ENCODE measurements at regions not wholly inside any gene's neighbourhood (a gene's known extent, or its start where the extent isn't known, plus 50 kb on each side); places are given as distances from the start of the nearest gene placed in this dataset.

- TF ChIP-seq, protein P1, sequence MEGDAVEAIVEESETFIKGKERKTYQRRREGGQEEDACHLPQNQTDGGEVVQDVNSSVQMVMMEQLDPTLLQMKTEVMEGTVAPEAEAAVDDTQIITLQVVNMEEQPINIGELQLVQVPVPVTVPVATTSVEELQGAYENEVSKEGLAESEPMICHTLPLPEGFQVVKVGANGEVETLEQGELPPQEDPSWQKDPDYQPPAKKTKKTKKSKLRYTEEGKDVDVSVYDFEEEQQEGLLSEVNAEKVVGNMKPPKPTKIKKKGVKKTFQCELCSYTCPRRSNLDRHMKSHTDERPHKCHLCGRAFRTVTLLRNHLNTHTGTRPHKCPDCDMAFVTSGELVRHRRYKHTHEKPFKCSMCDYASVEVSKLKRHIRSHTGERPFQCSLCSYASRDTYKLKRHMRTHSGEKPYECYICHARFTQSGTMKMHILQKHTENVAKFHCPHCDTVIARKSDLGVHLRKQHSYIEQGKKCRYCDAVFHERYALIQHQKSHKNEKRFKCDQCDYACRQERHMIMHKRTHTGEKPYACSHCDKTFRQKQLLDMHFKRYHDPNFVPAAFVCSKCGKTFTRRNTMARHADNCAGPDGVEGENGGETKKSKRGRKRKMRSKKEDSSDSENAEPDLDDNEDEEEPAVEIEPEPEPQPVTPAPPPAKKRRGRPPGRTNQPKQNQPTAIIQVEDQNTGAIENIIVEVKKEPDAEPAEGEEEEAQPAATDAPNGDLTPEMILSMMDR (IDR thresholded peaks at IDR 0.05; ENCODE audit: low read length): no peak
- TF ChIP-seq EZH2 (IDR thresholded peaks at IDR 0.05; ENCODE audit: borderline replicate concordance, low read length): no peak
Observed at GRCh38 chr18:37630334-37630733, 64.7 kb upstream of the CELF4 start.
